Left ventricle myocardium superior (tissue), 1 donor: ENCODE measurements at regions not wholly inside any gene's neighbourhood (a gene's known extent, or its start where the extent isn't known, plus 50 kb on each side); places are given as distances from the start of the nearest gene placed in this dataset.
"Not testable (repeated sequence)": the region's sequence is repeated elsewhere in the genome, so short reads cannot be mapped to it uniquely, and the experiment has no call there.

Experiments used
- ATAC-seq: fragments of 200-7000 bp; cut with Tn5 transposase; one replicate; pipeline ENCODE4 v1.9.1; 2020; ENCODE audit warnings: mild to moderate bottlenecking, moderate library complexity
- DNase-seq: peaks from one replicate; pipeline ENCODE4 v3.0.0-alpha.2; 2020
- intact Hi-C: fragments of 100-400 bp; cut with micrococcal nuclease; formaldehyde crosslinking; loops from one replicate; pipeline ENCODE4 v1.11.0; 2022
- donor health status: DM: no; HTN: yes; CAD: no; lungs with severe emphysema.

DNA sequence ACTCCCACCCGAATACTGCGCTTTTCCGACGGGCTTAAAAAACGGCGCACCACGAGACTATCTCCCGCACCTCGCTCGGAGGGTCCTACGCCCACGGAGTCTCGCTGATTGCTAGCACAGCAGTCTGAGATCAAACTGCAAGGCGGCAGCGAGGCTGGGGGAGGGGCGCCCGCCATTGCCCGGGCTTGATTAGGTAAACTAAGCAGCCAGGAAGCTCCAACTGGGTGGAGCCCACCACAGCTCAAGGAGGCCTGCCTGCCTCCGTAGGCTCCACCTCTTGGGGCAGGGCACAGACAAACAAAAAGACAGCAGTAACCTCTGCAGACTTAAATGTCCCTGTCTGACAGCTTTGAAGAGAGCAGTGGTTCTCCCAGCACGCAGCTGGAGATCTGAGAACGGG is 89.5 kb downstream of the MRPL36 start:
- ATAC-seq, DNase-seq, intact Hi-C loops: not testable (repeated sequence)

DNA sequence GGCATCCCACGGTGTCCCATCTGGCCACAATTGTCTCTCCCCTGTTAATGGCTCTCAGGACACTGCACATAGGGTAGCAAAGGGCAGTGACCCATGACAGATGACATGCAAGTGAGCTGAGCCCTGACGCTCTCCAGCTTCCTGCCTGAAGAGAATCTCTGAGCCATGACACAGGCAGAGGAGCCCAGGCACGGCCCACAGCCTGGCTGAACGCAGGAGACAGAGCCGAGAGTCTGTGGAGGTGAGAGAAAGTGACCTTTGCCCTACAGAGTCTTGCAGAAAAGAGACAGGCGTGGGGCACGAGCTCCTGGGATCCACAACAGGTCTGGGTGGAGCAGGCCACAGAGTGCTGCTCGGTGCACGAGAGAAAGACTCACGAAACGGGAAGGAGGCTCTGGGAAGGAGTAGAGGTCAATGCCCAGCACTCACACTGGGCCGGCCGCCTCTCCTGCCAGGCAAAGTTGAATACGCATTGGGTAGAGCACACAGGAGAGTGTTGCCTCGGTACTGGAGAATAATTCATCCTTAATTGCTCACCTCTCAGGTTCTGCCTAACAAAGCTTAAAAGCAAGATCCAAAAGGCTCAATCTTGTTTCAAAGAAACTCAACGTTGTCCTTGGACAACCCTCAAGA is 90.3 kb downstream of the MRPL36 start:
- DNase-seq (no peak), ATAC-seq (no peak)
- intact Hi-C loops: no loop called here

- intact Hi-C loops: no loop called here
- DNase-seq (no peak), ATAC-seq (no peak)
Observed at GRCh38 chr5:1708592-1709141, 91.0 kb downstream of the MRPL36 start.

GRCh38 chr5:1707467-1707866 is 92.2 kb downstream of the MRPL36 start:
- no peak for ATAC-seq
- intact Hi-C loops: no loop called here
- no peak for DNase-seq

DNA sequence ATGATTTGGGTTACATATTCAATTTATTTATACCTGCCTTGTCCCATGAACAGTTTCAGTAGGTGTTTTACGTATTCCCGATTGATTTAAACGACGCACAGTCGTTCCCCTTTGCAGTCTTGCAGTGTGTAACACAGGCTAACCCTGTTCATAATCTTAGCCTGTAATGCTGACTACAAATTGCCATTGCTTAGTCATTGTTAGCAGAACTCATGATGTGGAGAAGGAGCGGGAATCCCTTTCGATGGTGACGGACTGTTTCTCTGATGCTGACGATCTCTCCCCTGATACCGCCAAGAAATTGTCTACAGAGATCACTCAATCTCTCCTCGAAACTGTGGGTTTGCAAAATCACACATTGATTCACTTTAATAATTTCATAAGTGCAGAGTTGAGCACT is 93.2 kb downstream of the MRPL36 start:
- DNase-seq (no peak), ATAC-seq (no peak)
- intact Hi-C loops: no loop called here

DNA sequence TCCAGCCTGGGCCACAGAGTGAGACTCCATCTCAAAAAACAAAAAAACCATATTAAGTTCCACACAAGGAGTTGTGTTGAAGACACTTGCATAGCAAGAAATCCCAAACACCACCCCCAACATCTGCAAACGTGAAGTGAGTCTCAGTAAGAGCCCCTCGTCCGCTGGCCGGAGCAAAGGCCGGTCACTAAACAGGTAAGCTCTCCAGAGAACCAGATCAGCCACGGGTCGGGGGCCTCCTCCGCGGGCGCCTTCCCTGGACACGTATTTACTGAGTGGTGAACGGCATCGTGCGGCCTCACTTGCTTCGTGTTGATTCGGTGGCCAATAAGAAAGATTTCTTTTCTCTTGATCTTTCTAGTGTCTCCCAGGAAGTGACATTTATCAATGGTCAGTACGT is 93.6 kb downstream of the MRPL36 start:
- intact Hi-C loops: no loop called here
- no peak for ATAC-seq
- DNase-seq: no peak

DNA sequence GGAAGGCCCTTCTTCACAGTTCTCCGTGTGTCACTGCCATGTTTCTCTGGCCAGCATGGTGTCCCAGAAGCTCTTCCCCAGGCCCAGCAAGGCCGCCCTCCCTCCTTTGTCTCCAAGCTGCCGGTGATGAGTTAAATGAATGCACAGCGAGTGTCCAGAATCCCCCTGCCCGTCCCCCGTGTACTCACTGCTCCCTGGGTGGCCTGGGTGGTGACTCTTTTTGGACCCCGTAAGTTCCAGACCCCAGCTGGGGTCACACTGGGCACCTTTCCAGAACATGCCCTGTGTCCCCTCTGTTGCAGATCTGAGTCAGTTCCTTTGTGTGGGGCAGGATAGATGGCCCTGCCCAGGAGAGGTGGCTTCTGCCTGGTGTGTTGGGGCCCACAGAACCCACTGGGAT is 95.0 kb downstream of the MRPL36 start:
- intact Hi-C loops: no loop called here
- ATAC-seq (no peak), DNase-seq (no peak)

GRCh38 chr5:1704266-1704665 is 95.4 kb downstream of the MRPL36 start:
- ATAC-seq (no peak), DNase-seq (no peak)
- intact Hi-C loops: no loop called here

GRCh38 chr5:1703352-1704050 is 96.1 kb downstream of the MRPL36 start:
- intact Hi-C loops: no loop called here
- DNase-seq (no peak), ATAC-seq (no peak)

- intact Hi-C loops: no loop called here
- DNase-seq (no peak), ATAC-seq (no peak)
Observed at GRCh38 chr5:1702318-1702717, 97.3 kb downstream of the MRPL36 start.

DNA sequence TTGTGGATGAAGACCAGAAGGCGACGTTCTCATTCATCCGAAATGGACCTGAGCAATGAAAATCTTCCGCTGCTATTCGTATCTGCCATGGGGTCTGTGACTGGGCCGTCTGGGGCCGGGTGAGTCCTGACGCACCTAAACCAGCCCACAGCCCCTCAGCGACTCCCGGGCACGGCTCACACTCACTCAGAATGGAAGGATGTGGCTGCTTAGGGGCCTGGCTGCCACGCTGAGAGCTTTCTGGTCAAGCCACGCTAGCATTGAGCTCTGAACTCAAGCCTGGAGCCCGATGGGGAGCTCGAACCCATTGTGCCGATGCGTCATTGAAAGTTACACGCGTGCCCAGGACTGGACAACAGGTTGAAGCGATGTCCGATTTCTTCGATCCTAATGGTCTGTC is 97.8 kb downstream of the MRPL36 start:
- intact Hi-C loops: no loop called here
- ATAC-seq: no peak

GRCh38 chr5:1701216-1701864 is 98.3 kb downstream of the MRPL36 start:
- DNase-seq (no peak), ATAC-seq (no peak)
- intact Hi-C loops: no loop called here

More for the DNA sequence above, 97.8 kb downstream of the MRPL36 start:
- DNase-seq: no peak

DNA sequence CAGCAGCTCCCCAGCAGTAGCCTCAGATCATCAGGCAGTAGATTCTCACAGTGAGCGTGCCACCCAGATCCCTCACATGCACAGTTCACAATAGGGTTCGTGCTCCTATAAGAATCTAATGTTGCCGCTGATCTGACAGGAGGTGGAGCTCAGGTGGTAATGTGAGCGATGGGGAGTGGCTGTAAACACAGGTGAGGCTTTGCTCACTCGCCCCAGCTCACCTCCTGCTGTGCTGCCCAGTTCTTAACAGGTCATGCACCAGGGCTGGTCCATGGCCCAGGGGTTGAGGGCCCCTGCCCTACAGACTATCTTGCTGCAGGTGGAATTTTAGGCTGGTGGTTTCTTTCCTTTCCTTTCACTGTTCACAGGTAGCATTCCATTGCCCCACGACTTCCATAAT is 100.2 kb downstream of the MRPL36 start:
- ATAC-seq: no peak
- intact Hi-C loops: no loop called here
- no peak for DNase-seq

DNA sequence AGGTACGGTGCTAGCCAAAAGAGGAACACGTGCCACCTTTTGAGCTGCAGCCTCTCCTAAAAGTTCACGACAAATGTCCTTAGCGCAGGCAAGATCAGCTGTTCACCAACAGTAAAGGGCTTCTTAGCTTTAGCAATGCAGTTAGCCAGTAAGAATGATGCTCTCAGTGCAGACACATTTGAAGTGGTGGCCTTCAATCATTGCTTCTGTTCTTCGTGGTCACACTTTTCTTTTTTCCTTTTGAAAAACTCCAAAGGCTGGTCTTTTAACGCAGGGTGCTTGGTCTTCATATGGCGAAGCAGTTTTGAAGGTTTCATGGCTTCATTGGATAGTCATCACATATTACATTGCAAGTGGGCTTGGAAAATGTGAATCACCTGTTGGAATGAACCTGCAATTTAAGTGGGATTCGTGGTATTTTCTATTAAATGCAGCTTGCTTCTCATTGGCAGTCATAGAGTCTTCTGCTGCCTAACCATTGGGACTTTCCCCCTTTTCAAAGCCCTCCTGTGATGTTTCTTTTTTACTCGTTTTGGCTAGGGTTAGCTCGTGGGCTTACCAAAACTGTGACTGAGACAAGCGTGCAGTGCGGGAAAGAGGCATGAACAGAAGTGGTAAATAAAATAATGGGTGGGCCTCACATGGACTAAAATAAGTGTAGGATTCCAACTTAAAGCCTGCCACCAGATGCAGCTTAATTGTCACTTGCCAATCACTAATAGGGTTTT is 100.9 kb downstream of the MRPL36 start:
- no peak for DNase-seq
- no peak for ATAC-seq
- intact Hi-C loops: no loop called here

DNA sequence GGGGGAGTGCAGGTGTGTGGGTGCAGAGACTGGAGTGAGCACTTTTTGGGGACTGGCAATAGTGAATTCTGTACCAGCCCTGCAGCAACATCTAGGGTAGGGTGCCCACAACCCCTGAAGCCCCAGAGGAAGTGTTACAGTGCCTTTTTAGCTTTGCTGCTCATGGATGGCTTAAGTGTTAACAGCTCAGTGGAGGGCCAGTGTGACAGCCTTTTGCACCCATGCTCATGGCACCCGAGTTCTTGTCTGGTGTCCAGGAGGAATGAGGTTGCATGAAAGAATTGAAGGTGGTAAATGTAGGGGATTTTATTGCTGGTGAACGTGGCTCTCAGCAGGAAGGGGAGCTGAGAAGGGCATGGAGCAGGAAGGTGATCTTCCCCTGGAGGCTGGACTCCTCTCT is 107.3 kb downstream of the MRPL36 start:
- ATAC-seq: no peak
- intact Hi-C loops: no loop called here
- DNase-seq: no peak

- no peak for ATAC-seq
- intact Hi-C loops: no loop called here
- no peak for DNase-seq
Observed at GRCh38 chr5:1687301-1687970, 112.2 kb downstream of the MRPL36 start.

GRCh38 chr5:1686016-1686802 is 113.4 kb downstream of the MRPL36 start:
- no peak for DNase-seq
- intact Hi-C loops: no loop called here
- ATAC-seq: no peak

DNA sequence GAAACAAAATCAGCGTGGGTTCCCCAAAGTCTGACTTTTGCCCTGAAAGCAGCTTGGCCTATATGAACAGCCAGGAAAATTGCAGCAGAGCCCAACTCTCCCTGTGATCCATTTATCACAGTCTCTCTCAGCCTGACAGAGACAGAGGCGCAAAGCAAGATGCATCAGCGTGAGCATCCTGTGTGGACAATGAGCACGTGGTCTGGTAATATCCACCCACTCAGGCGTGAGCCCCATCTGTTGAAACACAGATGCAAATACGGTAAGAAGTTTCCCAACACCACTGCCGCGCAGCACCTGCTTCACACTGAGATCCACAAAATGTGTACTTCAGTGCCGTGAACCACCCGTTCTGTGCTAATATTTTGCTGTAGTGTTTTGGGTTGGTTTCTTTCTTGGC is 114.6 kb downstream of the MRPL36 start:
- DNase-seq: no peak
- intact Hi-C loops: no loop called here
- no peak for ATAC-seq

DNA sequence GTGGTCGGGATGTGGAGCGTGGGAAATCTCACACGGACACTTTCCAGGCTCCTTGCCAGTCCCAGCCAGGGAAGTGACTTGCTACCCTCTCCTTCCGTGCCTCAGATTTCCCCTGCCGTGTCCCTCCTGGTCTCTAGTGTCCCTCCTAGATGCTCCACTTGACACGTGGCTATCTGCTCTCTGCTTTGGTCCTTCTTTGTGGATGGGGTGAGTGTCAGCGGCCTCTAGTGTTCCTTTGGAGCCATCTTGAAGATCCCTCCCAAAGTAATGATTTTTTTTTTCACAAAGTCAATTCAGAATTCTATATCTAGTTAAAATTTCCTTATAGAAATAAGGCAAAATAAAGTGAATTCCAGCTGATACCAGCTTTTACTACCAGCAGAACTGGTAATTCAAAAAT is 117.7 kb downstream of the MRPL36 start:
- ATAC-seq (no peak), DNase-seq (no peak)
- intact Hi-C loops: no loop called here
